Motor neuron (in vitro differentiated cells): ENCODE measurements at regions not wholly inside any gene's neighbourhood (a gene's known extent, or its start where the extent isn't known, plus 50 kb on each side); places are given as distances from the start of the nearest gene placed in this dataset.
"Not testable (repeated sequence)": the region's sequence is repeated elsewhere in the genome, so short reads cannot be mapped to it uniquely, and the experiment has no call there.

Experiments used
- ATAC-seq, 8 experiments: fragments of 200-7000 bp; cut with Tn5 transposase; replicated peaks in 6 of 8; 2 replicates each; pipeline ENCODE4 v1.8.0; 2021; ENCODE audit warnings: mild to moderate bottlenecking in 8 of 8, moderate library complexity in 8 of 8
- H3K27ac ChIP-seq, 2 donors: fragments of 250-450 bp; sonication (Bioruptor Pico); 2 replicates each; pipeline ENCODE4 v1.9.0; 2021; ENCODE audit warnings: antibody characterized with exemption in 2 of 2, mild to moderate bottlenecking in 2 of 2, moderate library complexity in 1 of 2
- H3K4me1 ChIP-seq, 2 donors: fragments of 250-450 bp; sonication (Bioruptor Pico); replicated peaks in 1 of 2; 2 replicates each; pipeline ENCODE4 v1.6.1; 2021; ENCODE audit warnings: antibody characterized with exemption in 2 of 2, mild to moderate bottlenecking in 2 of 2, moderate library complexity in 1 of 2
- H3K4me3 ChIP-seq, 5 donors: fragments of 250-450 bp; sonication (Bioruptor Pico); 2 replicates each; pipeline ENCODE4 v1.9.0; 2021; ENCODE audit warnings: antibody characterized with exemption in 5 of 5, mild to moderate bottlenecking in 5 of 5, moderate library complexity in 4 of 5
- WGBS, 10 experiments: fragments of 450-650 bp; shearing (Covaris generic); methylation state at CpG; one replicate each; pipeline ENCODE4 v1.0.0; 2022; 5-methylcytosine and 5-hydroxymethylcytosine counted together
- in situ Hi-C, 9 experiments: fragments of 400-800 bp; cut with MboI; loops; one replicate each; pipeline ENCODE4 v1.15.0; 2021; ENCODE audit warnings: low sequenced_read_pairs in 9 of 9, low pct_unique_long_range_greater_than_20kb in 2 of 9; ENCODE audit not compliant: unreplicated experiment in 9 of 9

DNA sequence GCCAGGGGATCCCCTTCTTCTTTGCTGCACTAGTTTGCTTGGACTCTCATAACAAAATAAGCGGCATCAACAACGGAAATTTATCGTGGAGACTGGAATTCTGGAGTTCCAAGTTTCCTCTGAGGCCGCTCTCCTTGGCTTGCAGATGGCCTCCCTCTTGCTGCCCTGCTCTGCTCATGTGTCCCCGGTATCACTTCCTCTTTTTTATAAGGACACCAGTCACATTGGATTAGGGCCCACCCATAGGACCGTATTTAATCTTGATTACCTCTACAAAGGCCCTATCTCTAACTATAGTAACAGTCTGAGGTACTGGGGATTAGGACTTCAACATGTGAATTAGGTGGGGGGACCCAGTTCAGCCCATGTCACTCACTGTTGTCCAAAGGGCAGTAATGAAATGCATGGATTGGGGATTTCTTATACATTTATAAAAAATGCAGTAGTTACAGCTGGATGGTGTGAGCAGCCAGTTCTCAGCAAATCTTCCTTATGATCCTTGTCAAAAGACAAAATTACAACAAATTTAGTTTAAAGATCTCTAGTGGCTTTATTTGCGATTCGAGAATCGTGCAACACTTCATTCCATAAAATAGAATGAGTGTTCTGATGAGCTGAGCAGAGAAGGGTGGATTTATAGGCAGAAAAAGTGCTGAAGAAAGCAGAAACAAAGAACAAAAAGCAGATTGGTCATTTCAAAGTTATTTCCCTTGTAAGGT is 59.3 kb upstream of the AKAP12 start:
- 50 to 100% (median 94%) methylated on average over 1 to 8 of the region's 9 CpGs; no CpG with 5 or more reads in 1 of the 10 experiments for WGBS, 10 experiments
- in situ Hi-C loops, result no loop called here
- Histone ChIP-seq H3K4me1 (peaks cover 11 to 38% of the 10 kb centered on the region in 2 donors), H3K27ac (no peak overlapping the region), H3K4me3 (no peak overlapping the region)
- ATAC-seq, result no peak

DNA sequence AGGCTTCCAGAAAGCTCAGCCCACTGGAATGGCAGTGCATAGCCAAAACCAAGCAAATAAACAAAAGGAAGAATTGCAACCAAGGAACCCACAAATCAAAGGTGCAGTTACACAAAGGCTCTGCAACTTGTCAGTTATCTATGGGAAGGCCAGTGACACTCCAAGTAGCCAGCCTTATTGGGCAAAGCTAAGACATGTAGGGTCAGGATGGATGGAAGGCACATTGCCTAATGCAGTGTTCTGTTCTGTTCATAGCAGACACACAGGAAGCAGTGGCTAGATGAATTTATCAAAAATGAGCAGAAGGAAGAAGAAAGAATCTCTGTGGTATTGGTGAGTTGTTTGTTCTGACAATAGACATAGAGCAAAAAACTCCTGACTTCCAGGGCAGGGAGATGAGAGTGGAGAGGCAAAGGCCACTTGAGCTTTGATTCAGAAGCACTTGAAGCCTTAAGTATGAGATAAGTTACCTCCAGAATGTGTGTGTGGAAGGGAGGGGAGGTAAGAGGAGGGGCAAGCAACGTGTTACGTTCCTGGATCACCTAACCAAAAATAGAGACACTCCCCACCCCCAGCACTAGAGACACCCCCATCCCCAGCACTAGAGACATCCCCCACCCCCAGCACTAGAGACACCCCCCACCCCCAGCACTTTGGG is 57.9 kb upstream of the AKAP12 start:
- Histone ChIP-seq H3K4me1 (peaks cover 21 to 42% of the 10 kb centered on the region in 2 donors), H3K27ac (no peak overlapping the region), H3K4me3 (no peak overlapping the region)
- ATAC-seq, result peak in 1 of 8 experiments; percentile 21
- 90 to 100% (median 100%) methylated on average over 2 of the region's 2 CpGs; no CpG with 5 or more reads in 7 of the 10 experiments for WGBS, 10 experiments
- in situ Hi-C loops, result no loop called here

DNA sequence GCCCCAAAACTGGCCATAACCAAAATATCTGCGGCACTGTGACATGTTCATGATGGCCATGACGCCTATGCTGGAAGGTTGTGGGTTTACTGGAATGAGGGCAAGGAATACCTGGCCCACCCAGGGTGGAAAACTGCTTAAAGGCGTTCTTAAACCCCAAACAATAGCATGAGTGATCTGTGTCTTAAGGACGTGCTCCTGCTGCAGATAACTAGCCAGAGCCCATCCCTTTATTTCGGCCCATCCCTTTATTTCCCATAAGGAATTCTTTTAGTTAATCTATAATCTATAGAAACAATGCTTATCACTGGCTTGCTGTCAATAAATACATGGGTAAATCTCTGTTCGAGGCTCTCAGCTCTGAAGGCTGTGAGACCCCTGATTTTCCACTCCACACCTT is 56.8 kb upstream of the AKAP12 start:
- H3K27ac ChIP-seq, H3K4me3 ChIP-seq, in situ Hi-C loops, ATAC-seq: not testable (repeated sequence)
- WGBS, 10 experiments, result 60 to 100% (median 89%) methylated on average over 1 to 5 of the region's 6 CpGs; no CpG with 5 or more reads in 2 of the 10 experiments
- H3K4me1 ChIP-seq, result peaks cover 29 to 52% of the 10 kb centered on the region in 2 donors

DNA sequence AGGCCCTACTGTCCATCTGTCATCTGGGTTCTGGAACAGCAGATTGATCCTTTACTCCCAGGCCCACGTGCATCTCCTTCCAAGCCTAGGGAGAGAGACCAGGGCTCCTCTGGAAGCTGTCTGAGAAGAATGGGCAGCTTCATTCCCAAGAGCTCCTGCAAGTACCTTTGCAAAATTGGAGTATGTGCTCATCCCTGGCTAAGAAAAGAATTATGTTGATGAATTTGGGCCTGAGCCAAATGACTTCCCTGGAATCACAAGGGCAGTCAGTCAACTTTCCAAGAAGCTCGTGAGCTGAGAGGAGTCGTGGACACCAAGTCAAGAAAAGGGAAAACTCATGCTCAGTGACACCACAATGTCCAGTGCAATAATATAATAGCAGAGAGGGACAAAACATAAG is 54.6 kb upstream of the AKAP12 start:
- ATAC-seq, result peak in 3 of 8 experiments; percentile 39 to 70 (median 62)
- 80 to 100% (median 89%) methylated on average over 1 to 3 of the region's 3 CpGs; no CpG with 5 or more reads in 5 of the 10 experiments for WGBS, 10 experiments
- Histone ChIP-seq H3K27ac (peak overlapping the region; percentile 12 to 71), H3K4me1 (peaks cover 29 to 45% of the 10 kb centered on the region in 2 donors), H3K4me3 (no peak overlapping the region)
- in situ Hi-C loops, result no loop called here

DNA sequence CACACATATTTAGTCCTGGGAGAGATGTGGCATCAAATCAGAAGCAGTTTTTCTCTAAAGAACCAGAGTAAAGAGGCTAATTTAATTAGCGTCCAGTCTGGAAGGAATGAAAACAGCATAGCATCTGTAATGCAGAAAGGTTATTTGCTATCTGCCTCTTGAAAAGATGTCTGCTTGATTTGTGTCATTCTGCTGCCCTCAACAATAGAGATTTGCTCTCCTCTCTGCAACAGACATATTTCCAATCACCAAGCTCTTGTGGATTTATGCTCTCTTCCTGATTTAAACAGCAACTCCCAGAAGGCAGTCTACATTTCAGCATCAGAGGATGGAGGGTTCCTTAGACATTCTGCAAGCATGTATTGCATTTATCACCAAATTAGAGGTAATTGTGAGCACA is 53.5 kb upstream of the AKAP12 start:
- Histone ChIP-seq H3K4me1 (peaks cover 31 to 42% of the 10 kb centered on the region in 2 donors), H3K27ac (peak overlapping the region; percentile 71 to 72), H3K4me3 (no peak overlapping the region)
- peak in 6 of 8 experiments; percentile 14 to 94 (median 84) for ATAC-seq
- 0 to 29% (median 22%) methylated on average over 1 of the region's 1 CpG; no CpG with 5 or more reads in 7 of the 10 experiments for WGBS, 10 experiments
- in situ Hi-C loops, result no loop called here

DNA sequence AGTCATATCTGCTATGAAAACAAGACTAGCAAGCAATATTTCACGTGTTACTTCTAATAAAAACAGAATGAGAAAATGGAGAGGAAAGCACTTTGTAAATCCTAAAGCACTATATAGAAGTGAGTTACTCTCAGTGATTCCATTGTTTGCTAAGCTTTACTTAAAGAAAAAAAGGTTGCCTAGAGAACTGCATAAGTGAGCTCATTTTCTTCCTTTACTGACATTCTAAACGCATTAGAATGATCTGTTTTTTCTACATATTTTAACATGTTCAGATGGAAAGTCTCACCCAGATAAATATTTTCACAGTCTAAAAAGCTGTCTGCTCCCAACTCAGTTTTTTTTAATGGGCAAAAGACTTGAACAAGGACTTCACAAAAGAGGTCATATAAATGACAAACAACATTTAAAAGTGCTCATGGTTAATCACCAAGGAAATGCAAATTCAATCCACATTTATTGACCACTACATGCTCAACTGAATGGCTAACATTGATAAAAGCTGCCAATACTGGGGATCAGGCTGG is 52.9 kb upstream of the AKAP12 start:
- Histone ChIP-seq H3K4me3 (no peak overlapping the region), H3K27ac (peak overlapping the region in 1 of 2 donors; percentile 71), H3K4me1 (peaks cover 31 to 42% of the 10 kb centered on the region in 2 donors)
- peak in 7 of 8 experiments; percentile 33 to 83 (median 43) for ATAC-seq
- 0 to 38% (median 13%) methylated on average over 1 to 2 of the region's 2 CpGs; no CpG with 5 or more reads in 3 of the 10 experiments for WGBS, 10 experiments
- in situ Hi-C loops, result no loop called here
